HG02973 (cell line): ENCODE measurements at regions not wholly inside any gene's neighbourhood (a gene's known extent, or its start where the extent isn't known, plus 50 kb on each side); places are given as distances from the start of the nearest gene placed in this dataset.
A peak's percentile ranks its signal among the peaks of the same experiment; 100 is the strongest.
"Not testable (repeated sequence)": the region's sequence is repeated elsewhere in the genome, so short reads cannot be mapped to it uniquely, and the experiment has no call there.

Experiments
- ATAC-seq: cut with Tn5 transposase; IDR thresholded peaks from one replicate; pipeline ENCODE4 v1.9.1; 2021; ENCODE audit warnings: moderate library complexity; ENCODE audit not compliant: unreplicated experiment

DNA sequence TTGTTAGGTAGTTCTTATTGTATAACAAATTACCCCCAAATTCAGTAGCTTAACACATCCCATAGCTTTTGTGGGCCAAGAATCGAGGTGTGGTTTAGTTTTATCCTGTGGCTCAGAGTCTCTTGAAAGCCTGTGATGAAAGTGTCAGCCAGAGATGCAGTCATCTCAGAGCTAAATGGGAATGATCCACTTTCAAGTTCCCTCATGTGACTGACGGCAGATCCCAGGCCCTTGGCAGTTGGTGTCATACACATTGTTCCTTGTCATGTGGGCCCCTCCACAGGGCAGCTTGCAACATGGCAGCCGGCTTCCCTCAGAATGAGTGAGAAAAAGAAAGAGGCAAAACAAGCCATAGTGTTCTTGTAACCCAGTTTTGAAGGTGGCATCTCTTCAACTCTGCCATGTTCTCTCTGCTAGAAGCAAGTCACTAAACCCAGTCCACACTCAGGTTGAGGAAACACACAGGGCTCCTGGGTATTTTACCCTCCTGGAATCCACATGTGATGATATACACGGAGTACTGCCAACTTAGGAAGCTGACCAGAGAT lies 153.1 kb upstream of the LRRC61 start:
- not testable (repeated sequence) for ATAC-seq

DNA sequence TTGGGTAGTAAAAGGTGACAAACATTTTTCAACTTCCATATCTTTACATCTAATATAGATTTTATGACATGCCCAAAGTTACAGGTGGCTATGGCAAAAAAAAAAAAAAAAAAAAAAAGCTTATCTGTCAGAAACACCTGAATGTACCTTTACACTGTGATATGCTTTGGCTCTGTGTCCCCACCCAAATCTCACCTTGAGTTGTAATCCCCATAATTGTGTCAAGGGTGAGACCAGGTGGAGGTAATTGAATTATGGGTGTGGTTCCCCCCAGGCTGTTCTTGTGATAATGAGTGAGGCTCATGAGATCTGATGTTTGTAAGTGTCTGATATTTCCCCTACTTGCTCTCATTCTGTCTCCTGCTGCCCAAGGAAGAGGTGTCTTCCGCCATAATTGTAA lies 139.6 kb upstream of the LRRC61 start:
- not testable (repeated sequence) for ATAC-seq

DNA sequence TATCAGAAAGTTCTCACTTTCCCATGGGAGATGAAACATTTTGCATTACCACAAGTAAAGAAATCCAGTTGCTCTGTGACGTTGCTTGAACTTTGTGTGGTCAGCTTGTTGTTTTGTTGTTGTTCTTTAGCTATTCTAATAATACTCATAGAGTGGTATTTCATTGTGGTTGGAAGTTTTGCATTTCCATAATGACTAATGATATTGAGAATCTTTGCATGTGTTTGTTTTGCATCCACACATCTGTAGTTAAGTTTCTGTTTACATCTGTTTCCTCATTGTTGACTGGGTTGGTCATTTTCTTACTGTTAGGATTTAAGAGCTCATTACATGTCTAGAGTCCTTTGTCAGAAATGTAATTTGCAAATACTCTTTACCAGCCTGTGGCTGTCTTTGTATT lies 133.2 kb upstream of the LRRC61 start:
- ATAC-seq = peak; percentile 92

DNA sequence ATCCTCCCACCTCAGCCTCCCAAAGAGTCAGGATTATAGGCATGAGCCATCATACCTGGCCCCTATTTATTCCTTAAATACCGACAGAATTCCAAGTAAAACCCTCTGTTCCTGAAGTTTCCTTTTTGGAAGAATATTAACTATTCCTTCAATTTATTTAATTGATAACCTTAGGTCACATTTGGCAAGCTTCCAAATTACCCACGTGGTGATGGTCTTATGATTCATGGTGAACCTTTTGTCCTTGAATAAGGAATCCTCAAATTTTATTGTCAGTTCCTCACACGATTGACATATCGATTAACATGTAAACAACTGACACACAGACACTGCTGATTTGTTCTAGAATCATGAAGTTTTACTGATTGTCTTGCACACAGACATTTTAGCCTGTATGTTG lies 130.6 kb upstream of the LRRC61 start:
- not testable (repeated sequence) for ATAC-seq

DNA sequence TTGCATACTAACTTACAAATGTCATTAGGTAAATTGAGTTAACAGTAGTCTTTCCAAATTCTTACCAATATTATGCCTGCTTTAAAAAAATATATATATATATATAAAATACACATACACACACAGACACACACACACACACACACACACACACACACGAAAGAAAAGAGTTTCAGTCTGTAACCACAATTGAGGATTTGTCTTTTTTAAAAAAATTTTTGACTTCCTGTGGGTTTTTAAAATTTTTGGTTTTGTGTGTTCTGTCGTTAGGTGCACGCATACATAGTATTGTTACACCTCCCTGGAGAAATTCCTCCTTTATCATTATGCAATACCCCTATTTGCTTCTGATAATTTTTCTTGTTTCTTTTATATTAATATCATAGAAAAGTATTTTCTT lies 129.3 kb upstream of the LRRC61 start:
- ATAC-seq = not testable (repeated sequence)
